IMR-90 (cell line): ENCODE measurements at regions not wholly inside any gene's neighbourhood (a gene's known extent, or its start where the extent isn't known, plus 50 kb on each side); places are given as distances from the start of the nearest gene placed in this dataset.

ENCODE experiments used
- MAFK ChIP-seq: IDR thresholded peaks from 2 replicates; pipeline ENCODE4 v1.6.1; 2012; ENCODE audit warnings: low read depth, low read length, improper control_type of control experiment
- MAZ ChIP-seq: IDR thresholded peaks from 2 replicates; pipeline ENCODE4 v1.6.1; 2012; ENCODE audit warnings: low read depth, mild to moderate bottlenecking, low read length, improper control_type of control experiment, moderate library complexity, borderline replicate concordance
- MXI1 ChIP-seq: IDR thresholded peaks from 2 replicates; pipeline ENCODE4 v1.6.1; 2012; ENCODE audit warnings: low read depth, mild to moderate bottlenecking, low read length, moderate library complexity, borderline replicate concordance
- NFE2L2 ChIP-seq: fragments of 150-350 bp; IDR thresholded peaks from 2 replicates; pipeline ENCODE4 v1.6.1; 2016; ENCODE audit warnings: low read depth, mild to moderate bottlenecking, low read length
- POLR2A ChIP-seq: IDR thresholded peaks from 2 replicates; pipeline ENCODE4 v1.6.1; 2012; ENCODE audit warnings: mild to moderate bottlenecking, low read depth, low read length
- RAD21 ChIP-seq: IDR thresholded peaks from 2 replicates; pipeline ENCODE4 v1.6.1; 2012; ENCODE audit warnings: low read length, improper control_type of control experiment
- RCOR1 ChIP-seq: IDR thresholded peaks from 2 replicates; pipeline ENCODE4 v1.6.1; 2012; ENCODE audit warnings: mild to moderate bottlenecking, low read length, improper control_type of control experiment; ENCODE audit not compliant: insufficient replicate concordance
- RFX5 ChIP-seq: IDR thresholded peaks from 2 replicates; pipeline ENCODE4 v1.8.0; 2012; ENCODE audit warnings: low read depth, mild to moderate bottlenecking, low read length, moderate library complexity
- SMC3 ChIP-seq: fragments of 150-350 bp; IDR thresholded peaks from 2 replicates; pipeline ENCODE4 v1.6.1; 2016; ENCODE audit warnings: low read depth, mild to moderate bottlenecking, antibody characterized with exemption, low read length, moderate library complexity
- USF2 ChIP-seq: fragments of 150-350 bp; IDR thresholded peaks from 2 replicates; pipeline ENCODE4 v1.6.1; 2017; ENCODE audit warnings: mild to moderate bottlenecking, antibody characterized with exemption, low read length, low read depth
- TF ChIP-seq, protein P1 (sequence below): conservative IDR thresholded peaks from 2 replicates; pipeline ENCODE4 v1.5.1; 2012; ENCODE audit warnings: mild to moderate bottlenecking, low read depth, low read length, improper control_type of control experiment
- TF ChIP-seq, protein P2 (sequence below): fragments of 150-350 bp; IDR thresholded peaks from 2 replicates; pipeline ENCODE4 v1.6.1; 2016; ENCODE audit warnings: low read depth, mild to moderate bottlenecking, low read length, moderate library complexity, borderline replicate concordance

- TF ChIP-seq, protein P1, sequence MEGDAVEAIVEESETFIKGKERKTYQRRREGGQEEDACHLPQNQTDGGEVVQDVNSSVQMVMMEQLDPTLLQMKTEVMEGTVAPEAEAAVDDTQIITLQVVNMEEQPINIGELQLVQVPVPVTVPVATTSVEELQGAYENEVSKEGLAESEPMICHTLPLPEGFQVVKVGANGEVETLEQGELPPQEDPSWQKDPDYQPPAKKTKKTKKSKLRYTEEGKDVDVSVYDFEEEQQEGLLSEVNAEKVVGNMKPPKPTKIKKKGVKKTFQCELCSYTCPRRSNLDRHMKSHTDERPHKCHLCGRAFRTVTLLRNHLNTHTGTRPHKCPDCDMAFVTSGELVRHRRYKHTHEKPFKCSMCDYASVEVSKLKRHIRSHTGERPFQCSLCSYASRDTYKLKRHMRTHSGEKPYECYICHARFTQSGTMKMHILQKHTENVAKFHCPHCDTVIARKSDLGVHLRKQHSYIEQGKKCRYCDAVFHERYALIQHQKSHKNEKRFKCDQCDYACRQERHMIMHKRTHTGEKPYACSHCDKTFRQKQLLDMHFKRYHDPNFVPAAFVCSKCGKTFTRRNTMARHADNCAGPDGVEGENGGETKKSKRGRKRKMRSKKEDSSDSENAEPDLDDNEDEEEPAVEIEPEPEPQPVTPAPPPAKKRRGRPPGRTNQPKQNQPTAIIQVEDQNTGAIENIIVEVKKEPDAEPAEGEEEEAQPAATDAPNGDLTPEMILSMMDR, result no peak
- TF ChIP-seq POLR2A, result no peak
- no peak for TF ChIP-seq RAD21
- TF ChIP-seq SMC3, result no peak
- no peak for TF ChIP-seq USF2
- TF ChIP-seq RFX5, result no peak
- TF ChIP-seq MXI1, result no peak
- no peak for TF ChIP-seq MAZ
- no peak for TF ChIP-seq MAFK
- no peak for TF ChIP-seq NFE2L2
- no peak for TF ChIP-seq RCOR1
- TF ChIP-seq, protein P2, sequence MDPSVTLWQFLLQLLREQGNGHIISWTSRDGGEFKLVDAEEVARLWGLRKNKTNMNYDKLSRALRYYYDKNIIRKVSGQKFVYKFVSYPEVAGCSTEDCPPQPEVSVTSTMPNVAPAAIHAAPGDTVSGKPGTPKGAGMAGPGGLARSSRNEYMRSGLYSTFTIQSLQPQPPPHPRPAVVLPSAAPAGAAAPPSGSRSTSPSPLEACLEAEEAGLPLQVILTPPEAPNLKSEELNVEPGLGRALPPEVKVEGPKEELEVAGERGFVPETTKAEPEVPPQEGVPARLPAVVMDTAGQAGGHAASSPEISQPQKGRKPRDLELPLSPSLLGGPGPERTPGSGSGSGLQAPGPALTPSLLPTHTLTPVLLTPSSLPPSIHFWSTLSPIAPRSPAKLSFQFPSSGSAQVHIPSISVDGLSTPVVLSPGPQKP, result no peak
Measured at GRCh38 chr11:109789901-109790300, 303.3 kb upstream of the ZC3H12C start.
